ENCODE measurements at regions not wholly inside any gene's neighbourhood (a gene's known extent, or its start where the extent isn't known, plus 50 kb on each side); places are given as distances from the start of the nearest gene placed in this dataset.

- Histone ChIP-seq H4K20me1 (replicated peaks; ENCODE audit: control insufficient read depth, extremely low read depth, insufficient read depth, low read length) (no peaks in the 10 kb centered on the region), H3K4me3 (replicated peaks in 1 of 3; ENCODE audit: insufficient read depth in 1 of 3, low read depth in 1 of 3, low read length in 3 of 3) (no peak overlapping the region), H3K36me3 (ENCODE audit: control insufficient read depth in 2 of 2, extremely low read depth in 1 of 2, insufficient read depth in 2 of 2, low read length in 2 of 2) (no peaks in the 10 kb centered on the region), H3K27ac (ENCODE audit: insufficient read depth, low read depth, low read length) (no peak overlapping the region), H3K4me2 (ENCODE audit: insufficient read depth, low read length) (no peak overlapping the region), H3K4me1 (ENCODE audit: control insufficient read depth, extremely low read depth, insufficient read depth, low read length) (no peaks in the 10 kb centered on the region), H3K27me3 (ENCODE audit: control insufficient read depth in 2 of 2, insufficient read depth in 2 of 2, low read length in 2 of 2) (no peaks in the 10 kb centered on the region), H3K9ac (replicated peaks; ENCODE audit: extremely low read depth, insufficient read depth, low read length) (no peak overlapping the region), H3K9me3 (replicated peaks; ENCODE audit: control insufficient read depth, insufficient read depth, low read length) (peaks cover 8% of the 10 kb centered on the region), H3K79me2 (ENCODE audit: control insufficient read depth, insufficient read depth, low read length) (no peaks in the 10 kb centered on the region), H3K9me1 (replicated peaks; ENCODE audit: control insufficient read depth, extremely low read depth, insufficient read depth, low read length) (no peaks in the 10 kb centered on the region), H2AFZ (ENCODE audit: low read depth, low read length) (no peak overlapping the region)
- intact Hi-C loops (cut with micrococcal nuclease): loop anchor here (10.0 kb wide), 1 partner anchor 1381 kb away; no protein-coding TSS in a partner anchor
- TF ChIP-seq POLR2AphosphoS5 (IDR thresholded peaks at IDR 0.05; ENCODE audit: insufficient read depth, low read depth, low read length): no peak
- TF ChIP-seq MYC (IDR thresholded peaks at IDR 0.05; ENCODE audit: low read depth, low read length): no peak
- no peak for TF ChIP-seq FOS (IDR thresholded peaks at IDR 0.05; ENCODE audit: borderline replicate concordance, insufficient read depth, low read length)
- no peak for TF ChIP-seq CTCF (IDR thresholded peaks at IDR 0.05; ENCODE audit: extremely low read depth in 1 of 2, insufficient read depth in 1 of 2, low read depth in 1 of 2, low read length in 2 of 2)
- no peak for TF ChIP-seq MAX (IDR thresholded peaks at IDR 0.05; ENCODE audit: insufficient read depth, insufficient read length)
- TF ChIP-seq GATA2 (IDR thresholded peaks at IDR 0.05; ENCODE audit: insufficient read depth, insufficient read length, low read depth, low read length): no peak
- no peak for TF ChIP-seq JUN (IDR thresholded peaks at IDR 0.05; ENCODE audit: borderline replicate concordance, insufficient read depth, insufficient read length, low read depth)
- no peak for TF ChIP-seq POLR2A (IDR thresholded peaks at IDR 0.05; ENCODE audit: low read depth, low read length)
- TF ChIP-seq EZH2 (IDR thresholded peaks at IDR 0.05; ENCODE audit: borderline replicate concordance, low read depth, low read length, severe bottlenecking): no peak
- POLR2A ChIA-PET: no interaction called here
- DNase-seq (ENCODE audit: low read depth, low spot score) (no peak), FAIRE-seq (no peak)
- CTCF ChIA-PET: no interaction called here
- no TSS peak for BruUV-seq (replicated peaks)
- dilution Hi-C loops (cut with MboI; ENCODE audit: extremely low pct_ligation_motif_present, low sequenced_read_pairs): no loop called here
Observed at GRCh38 chr2:14194233-14194632, 438.3 kb upstream of the LRATD1 start.

Data from endothelial cell of umbilical vein (primary cell).